Transverse colon (tissue), 4 donors: ENCODE measurements at regions not wholly inside any gene's neighbourhood (a gene's known extent, or its start where the extent isn't known, plus 50 kb on each side); places are given as distances from the start of the nearest gene placed in this dataset.

Experiments used
- DNase-seq: peaks from one replicate; pipeline ENCODE4 v3.0.0-alpha.2; 2019
- H3K27ac ChIP-seq, 4 donors: fragments of 200-600 bp; sonication (generic); 2 replicates each; pipeline ENCODE4 v1.5.1; 2016 to 2018; ENCODE audit warnings: inconsistent platforms in 4 of 4
- H3K27me3 ChIP-seq: fragments of 200-600 bp; sonication (generic); 2 replicates; pipeline ENCODE4 v1.5.1; 2017; ENCODE audit warnings: inconsistent platforms
- H3K36me3 ChIP-seq, 4 donors: fragments of 200-600 bp; sonication (generic); 2 replicates each; pipeline ENCODE4 v1.5.1; 2017 to 2019; ENCODE audit warnings: inconsistent platforms in 4 of 4
- H3K4me1 ChIP-seq, 4 donors: fragments of 200-600 bp; sonication (generic); 2 replicates each; pipeline ENCODE4 v1.5.1; 2017 to 2020; ENCODE audit warnings: inconsistent platforms in 4 of 4
- H3K4me3 ChIP-seq, 4 donors: fragments of 200-600 bp; sonication (generic); 1 replicate in 1 of 4; 2 replicates in 3 of 4; pipeline versions ENCODE4 v1.5.1 to v1.6.1; 2017 to 2019; ENCODE audit warnings: inconsistent platforms in 4 of 4
- H3K9me3 ChIP-seq, 2 donors: fragments of 200-600 bp; sonication (generic); 2 replicates each; pipeline ENCODE4 v1.5.1; 2017 to 2019; ENCODE audit warnings: inconsistent platforms in 2 of 2
- CTCF ChIP-seq, 5 experiments: fragments of 200-600 bp in 3 of 5; fragments of 450-650 bp in 2 of 5; sonication (generic) in 3 of 5; IDR thresholded peaks; 1 replicate in 2 of 5; 2 replicates in 3 of 5; pipeline ENCODE4 v1.5.1; 2016 to 2017; ENCODE audit warnings: antibody characterized with exemption in 5 of 5, inconsistent platforms in 3 of 5, mild to moderate bottlenecking in 2 of 5, moderate library complexity in 1 of 5
- EP300 ChIP-seq: sonication (generic); formaldehyde crosslinking; IDR thresholded peaks from one replicate; pipeline ENCODE4 v1.6.1; 2017; ENCODE audit warnings: antibody characterized with exemption, low read depth
- POLR2A ChIP-seq: fragments of 450-650 bp; IDR thresholded peaks from one replicate; pipeline ENCODE4 v1.6.1; 2016; ENCODE audit warnings: antibody characterized with exemption, mild to moderate bottlenecking, moderate library complexity
- POLR2AphosphoS5 ChIP-seq, 3 donors: sonication (generic); formaldehyde crosslinking; IDR thresholded peaks; one replicate each; pipeline ENCODE4 v1.6.1; 2016; ENCODE audit warnings: antibody characterized with exemption in 3 of 3
- WGBS, 2 donors: methylation state at CpG; one replicate each; pipeline ENCODE4 v1.1.5; 2018; ENCODE audit warnings: low coverage in 1 of 2; 5-methylcytosine and 5-hydroxymethylcytosine counted together
- in situ Hi-C, 4 donors: fragments of 200-750 bp; cut with MboI; loops; one replicate each; pipeline versions ENCODE4 v1.15.0 to v1.15.1; 2017; ENCODE audit warnings: low sequenced_read_pairs in 3 of 4, low pct_ligation_motif_present in 1 of 4, low pct_unique_long_range_greater_than_20kb in 1 of 4
- intact Hi-C: fragments of 100-400 bp; cut with DNase I; formaldehyde crosslinking; loops from one replicate; pipeline ENCODE4 v1.15.1; 2023; ENCODE audit warnings: low total_unique reads

GRCh38 chr9:16118043-16118442, 565.2 kb downstream of the CCDC171 start:
- H3K4me1 ChIP-seq = no peaks in the 10 kb centered on the region
- intact Hi-C loops (no loop called here), in situ Hi-C loops (no loop called here)
- 81 to 90% methylated on average over 2 of the region's 2 CpGs for WGBS, 2 donors
- no peaks in the 10 kb centered on the region for H3K9me3 ChIP-seq
- DNase-seq = no peak
- H3K27me3 ChIP-seq = no peaks in the 10 kb centered on the region
- no peaks in the 10 kb centered on the region for H3K36me3 ChIP-seq
- H3K27ac ChIP-seq = no peak overlapping the region
- H3K4me3 ChIP-seq = no peak overlapping the region
- no peak for TF ChIP-seq CTCF (IDR thresholded peaks at IDR 0.05)
- no peak for TF ChIP-seq POLR2AphosphoS5 (IDR thresholded peaks at IDR 0.05)

- TF ChIP-seq POLR2A (no peak), CTCF (IDR thresholded peaks at IDR 0.05) (no peak), EP300 (no peak), POLR2AphosphoS5 (IDR thresholded peaks at IDR 0.05) (no peak)
- intact Hi-C loops (no loop called here), in situ Hi-C loops (no loop called here)
- H3K27ac ChIP-seq = no peak overlapping the region
- no peaks in the 10 kb centered on the region for H3K27me3 ChIP-seq
- no peak for DNase-seq
- 87 to 90% methylated on average over 7 of the region's 7 CpGs for WGBS, 2 donors
- H3K4me1 ChIP-seq = no peaks in the 10 kb centered on the region
- H3K36me3 ChIP-seq = no peaks in the 10 kb centered on the region
- H3K4me3 ChIP-seq = no peak overlapping the region
- H3K9me3 ChIP-seq = no peaks in the 10 kb centered on the region
These were observed 566.7 kb downstream of the CCDC171 start for GRCh38 chr9:16119261-16120230.

- in situ Hi-C loops (no loop called here), intact Hi-C loops (no loop called here)
- Histone ChIP-seq H3K27ac (no peak overlapping the region), H3K4me1 (no peaks in the 10 kb centered on the region), H3K36me3 (no peaks in the 10 kb centered on the region), H3K9me3 (no peaks in the 10 kb centered on the region), H3K27me3 (no peaks in the 10 kb centered on the region), H3K4me3 (no peak overlapping the region)
- 0 to 73% methylated on average over 1 to 4 of the region's 4 CpGs for WGBS, 2 donors
- TF ChIP-seq EP300 (no peak), POLR2AphosphoS5 (IDR thresholded peaks at IDR 0.05) (no peak), CTCF (IDR thresholded peaks at IDR 0.05) (no peak)
- DNase-seq = no peak
These were observed 567.4 kb downstream of the CCDC171 start for GRCh38 chr9:16120231-16120641.

- in situ Hi-C loops (no loop called here), intact Hi-C loops (no loop called here)
These were observed 567.9 kb downstream of the CCDC171 start for GRCh38 chr9:16120727-16121126.

More at GRCh38 chr9:16120727-16121126, 567.9 kb downstream of the CCDC171 start:
- Histone ChIP-seq H3K27me3 (no peaks in the 10 kb centered on the region), H3K4me3 (no peak overlapping the region), H3K4me1 (no peaks in the 10 kb centered on the region), H3K9me3 (no peaks in the 10 kb centered on the region), H3K27ac (no peak overlapping the region), H3K36me3 (no peaks in the 10 kb centered on the region)
- TF ChIP-seq POLR2A (no peak), CTCF (IDR thresholded peaks at IDR 0.05) (no peak), POLR2AphosphoS5 (IDR thresholded peaks at IDR 0.05) (no peak), EP300 (no peak)
- DNase-seq = no peak
- 91 to 100% methylated on average over 4 to 7 of the region's 7 CpGs for WGBS, 2 donors
